Lung (tissue), 11 donors: ENCODE measurements at regions not wholly inside any gene's neighbourhood (a gene's known extent, or its start where the extent isn't known, plus 50 kb on each side); places are given as distances from the start of the nearest gene placed in this dataset.

Source experiments
- ATAC-seq: fragments of 200-7000 bp; cut with Tn5 transposase; one replicate; pipeline ENCODE4 v1.9.1; 2020; ENCODE audit warnings: moderate number of reproducible peaks; ENCODE audit not compliant: insufficient read depth, low FRiP score
- DNase-seq, 3 donors: peaks; one replicate each; pipeline ENCODE4 v3.0.0-alpha.2; 2013 to 2017
- H3K27ac ChIP-seq, 2 donors: one replicate each; pipeline ENCODE4 v1.5.1; 2013; ENCODE audit warnings: mild to moderate bottlenecking in 2 of 2, moderate library complexity in 2 of 2, control low read depth in 1 of 2, inconsistent platforms in 1 of 2, low read depth in 1 of 2, low read length in 1 of 2
- H3K27me3 ChIP-seq, 3 donors: one replicate each; pipeline ENCODE4 v1.5.1; 2013; ENCODE audit warnings: low read length in 2 of 3; ENCODE audit not compliant: control insufficient read depth in 3 of 3, insufficient read depth in 3 of 3
- H3K36me3 ChIP-seq, 4 donors: one replicate each; pipeline ENCODE4 v1.5.1; 2013; ENCODE audit warnings: low read length in 4 of 4, mild to moderate bottlenecking in 1 of 4, moderate library complexity in 1 of 4; ENCODE audit not compliant: control insufficient read depth in 4 of 4, insufficient read depth in 4 of 4
- H3K4me1 ChIP-seq, 5 donors: one replicate each; pipeline ENCODE4 v1.5.1; 2013; ENCODE audit warnings: low read length in 5 of 5, mild to moderate bottlenecking in 2 of 5, moderate library complexity in 1 of 5; ENCODE audit not compliant: control insufficient read depth in 5 of 5, insufficient read depth in 5 of 5
- H3K4me3 ChIP-seq: one replicate; pipeline ENCODE4 v1.5.1; 2013; ENCODE audit warnings: mild to moderate bottlenecking, control low read depth, moderate library complexity
- H3K9ac ChIP-seq, 2 donors: one replicate each; pipeline ENCODE4 v1.5.1; 2013; ENCODE audit warnings: low read length in 2 of 2, control low read depth in 1 of 2; ENCODE audit not compliant: insufficient read depth in 1 of 2
- H3K9me3 ChIP-seq, 4 donors: one replicate each; pipeline ENCODE4 v1.5.1; 2013; ENCODE audit warnings: low read length in 3 of 4, mild to moderate bottlenecking in 1 of 4, moderate library complexity in 1 of 4; ENCODE audit not compliant: control insufficient read depth in 4 of 4, insufficient read depth in 3 of 4
- CTCF ChIP-seq: IDR thresholded peaks from 2 replicates; pipeline ENCODE4 v1.5.1; 2012; ENCODE audit warnings: mild to moderate bottlenecking; ENCODE audit errors: control extremely low read depth, extremely low read depth
- WGBS, 2 donors: extraction: QIAGEN DNeasy Blood & Tissue Kit; methylation state at CpG; one replicate each; pipeline ENCODE4 v1.1.7; 2013; 5-methylcytosine and 5-hydroxymethylcytosine counted together
- donor health status: control.
- donor health status: control.
- donor health status: Bipolar disorder and iron deficiency.
- donor health status: healthy.
- donor health status: DM: yes; HTN: yes; CAD: no.

- Histone ChIP-seq H3K9me3 (no peaks in the 10 kb centered on the region), H3K4me3 (no peak overlapping the region), H3K27ac (no peak overlapping the region), H3K4me1 (no peaks in the 10 kb centered on the region), H3K27me3 (no peaks in the 10 kb centered on the region), H3K36me3 (no peaks in the 10 kb centered on the region), H3K9ac (no peak overlapping the region)
- WGBS, 2 donors: 80 to 91% methylated on average over 10 of the region's 10 CpGs
- ATAC-seq: no peak
- no peak for DNase-seq
- TF ChIP-seq CTCF: no peak
These were observed 398.4 kb downstream of the DAD1 start for GRCh38 chr14:22190411-22191191.

- 76 to 77% methylated on average over 3 of the region's 3 CpGs for WGBS, 2 donors
- H3K4me3 ChIP-seq: no peak overlapping the region
- no peak for TF ChIP-seq CTCF
- H3K9ac ChIP-seq: no peak overlapping the region
- no peak overlapping the region for H3K27ac ChIP-seq
- no peaks in the 10 kb centered on the region for H3K4me1 ChIP-seq
- H3K9me3 ChIP-seq: no peaks in the 10 kb centered on the region
- ATAC-seq (no peak), DNase-seq (no peak)
- no peaks in the 10 kb centered on the region for H3K36me3 ChIP-seq
- no peaks in the 10 kb centered on the region for H3K27me3 ChIP-seq
These were observed 399.1 kb downstream of the DAD1 start for GRCh38 chr14:22189881-22190280.

GRCh38 chr14:22188318-22188717, 400.7 kb downstream of the DAD1 start:
- Histone ChIP-seq H3K4me1 (no peaks in the 10 kb centered on the region), H3K27ac (no peak overlapping the region), H3K9me3 (no peaks in the 10 kb centered on the region), H3K27me3 (no peaks in the 10 kb centered on the region), H3K4me3 (no peak overlapping the region), H3K9ac (no peak overlapping the region), H3K36me3 (no peaks in the 10 kb centered on the region)
- ATAC-seq (no peak), DNase-seq (no peak)
- WGBS, 2 donors: 88 to 94% methylated on average over 4 of the region's 4 CpGs
- TF ChIP-seq CTCF: no peak

GRCh38 chr14:22185789-22186188, 403.2 kb downstream of the DAD1 start:
- Histone ChIP-seq H3K27me3 (no peaks in the 10 kb centered on the region), H3K27ac (no peak overlapping the region), H3K4me3 (no peak overlapping the region), H3K36me3 (no peaks in the 10 kb centered on the region), H3K9ac (no peak overlapping the region), H3K9me3 (no peaks in the 10 kb centered on the region), H3K4me1 (no peaks in the 10 kb centered on the region)
- ATAC-seq (no peak), DNase-seq (no peak)
- WGBS, 2 donors: 80 to 83% methylated on average over 3 of the region's 3 CpGs
- TF ChIP-seq CTCF: no peak
